Nephron (organoid): ENCODE measurements at regions not wholly inside any gene's neighbourhood (a gene's known extent, or its start where the extent isn't known, plus 50 kb on each side); places are given as distances from the start of the nearest gene placed in this dataset.

Experiments used
- H3K27ac Mint-ChIP-seq, 3 experiments: 2 replicates each; pipeline ENCODE4 v1.8.0; 2020; ENCODE audit warnings: mixed read lengths in 3 of 3, mild to moderate bottlenecking in 2 of 3, moderate library complexity in 1 of 3
- H3K27me3 Mint-ChIP-seq: 2 replicates; pipeline ENCODE4 v1.8.0; 2021; ENCODE audit warnings: low read depth, mild to moderate bottlenecking, moderate library complexity, mixed read lengths
- H3K36me3 Mint-ChIP-seq: 2 replicates; pipeline ENCODE4 v1.8.0; 2020; ENCODE audit warnings: low read depth, mixed read lengths
- H3K4me1 Mint-ChIP-seq: 2 replicates; pipeline ENCODE4 v1.8.0; 2020; ENCODE audit warnings: mixed read lengths
- H3K4me3 Mint-ChIP-seq, 3 experiments: 2 replicates each; pipeline ENCODE4 v1.8.0; 2020; ENCODE audit warnings: mild to moderate bottlenecking in 3 of 3, mixed read lengths in 3 of 3, moderate library complexity in 2 of 3
- H3K9me3 Mint-ChIP-seq: 2 replicates; pipeline ENCODE4 v1.8.0; 2020; ENCODE audit warnings: mixed read lengths
- TF ChIP-seq, protein P1 (sequence below), 3 experiments: fragments of 200-600 bp; sonication (generic); IDR thresholded peaks; one replicate each; pipeline ENCODE4 v1.5.0; 2021; ENCODE audit warnings: antibody characterized with exemption in 3 of 3; ENCODE audit not compliant: unreplicated experiment in 3 of 3

GRCh38 chr6:2547355-2547754, 203.4 kb downstream of the MYLK4 start:
- H3K27me3 Mint-ChIP-seq: no peaks in the 10 kb centered on the region
- peaks cover 7% of the 10 kb centered on the region for H3K36me3 Mint-ChIP-seq
- no peak overlapping the region for H3K4me3 Mint-ChIP-seq
- TF ChIP-seq, protein P1, sequence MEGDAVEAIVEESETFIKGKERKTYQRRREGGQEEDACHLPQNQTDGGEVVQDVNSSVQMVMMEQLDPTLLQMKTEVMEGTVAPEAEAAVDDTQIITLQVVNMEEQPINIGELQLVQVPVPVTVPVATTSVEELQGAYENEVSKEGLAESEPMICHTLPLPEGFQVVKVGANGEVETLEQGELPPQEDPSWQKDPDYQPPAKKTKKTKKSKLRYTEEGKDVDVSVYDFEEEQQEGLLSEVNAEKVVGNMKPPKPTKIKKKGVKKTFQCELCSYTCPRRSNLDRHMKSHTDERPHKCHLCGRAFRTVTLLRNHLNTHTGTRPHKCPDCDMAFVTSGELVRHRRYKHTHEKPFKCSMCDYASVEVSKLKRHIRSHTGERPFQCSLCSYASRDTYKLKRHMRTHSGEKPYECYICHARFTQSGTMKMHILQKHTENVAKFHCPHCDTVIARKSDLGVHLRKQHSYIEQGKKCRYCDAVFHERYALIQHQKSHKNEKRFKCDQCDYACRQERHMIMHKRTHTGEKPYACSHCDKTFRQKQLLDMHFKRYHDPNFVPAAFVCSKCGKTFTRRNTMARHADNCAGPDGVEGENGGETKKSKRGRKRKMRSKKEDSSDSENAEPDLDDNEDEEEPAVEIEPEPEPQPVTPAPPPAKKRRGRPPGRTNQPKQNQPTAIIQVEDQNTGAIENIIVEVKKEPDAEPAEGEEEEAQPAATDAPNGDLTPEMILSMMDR (IDR thresholded peaks at IDR 0.05; ENCODE audit: unreplicated experiment in 3 of 3): no peak
- peaks cover 11% of the 10 kb centered on the region for H3K9me3 Mint-ChIP-seq
- H3K4me1 Mint-ChIP-seq: peaks cover 8% of the 10 kb centered on the region
- H3K27ac Mint-ChIP-seq: peak overlapping the region in 2 of 3 experiments; percentile 16 to 39

DNA sequence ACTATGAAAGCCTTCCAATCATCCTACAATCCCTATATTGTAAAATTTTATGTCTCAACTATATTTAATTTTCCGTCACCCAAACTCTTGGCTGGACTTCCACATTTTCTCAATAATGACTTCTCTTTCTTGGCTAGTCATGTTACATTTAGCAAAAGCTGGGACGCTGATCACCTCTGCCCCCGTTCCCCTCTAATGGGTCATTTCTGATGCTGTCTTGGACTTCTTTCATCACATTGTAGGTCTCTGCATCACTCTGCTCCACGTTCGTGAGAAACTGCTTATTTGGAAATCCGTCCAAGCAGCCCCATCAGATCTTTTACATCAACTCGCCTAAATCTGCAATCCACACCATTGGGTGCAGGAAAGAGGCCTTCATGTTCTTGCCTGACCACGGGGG, 203.8 kb downstream of the MYLK4 start:
- no peaks in the 10 kb centered on the region for H3K27me3 Mint-ChIP-seq

DNA sequence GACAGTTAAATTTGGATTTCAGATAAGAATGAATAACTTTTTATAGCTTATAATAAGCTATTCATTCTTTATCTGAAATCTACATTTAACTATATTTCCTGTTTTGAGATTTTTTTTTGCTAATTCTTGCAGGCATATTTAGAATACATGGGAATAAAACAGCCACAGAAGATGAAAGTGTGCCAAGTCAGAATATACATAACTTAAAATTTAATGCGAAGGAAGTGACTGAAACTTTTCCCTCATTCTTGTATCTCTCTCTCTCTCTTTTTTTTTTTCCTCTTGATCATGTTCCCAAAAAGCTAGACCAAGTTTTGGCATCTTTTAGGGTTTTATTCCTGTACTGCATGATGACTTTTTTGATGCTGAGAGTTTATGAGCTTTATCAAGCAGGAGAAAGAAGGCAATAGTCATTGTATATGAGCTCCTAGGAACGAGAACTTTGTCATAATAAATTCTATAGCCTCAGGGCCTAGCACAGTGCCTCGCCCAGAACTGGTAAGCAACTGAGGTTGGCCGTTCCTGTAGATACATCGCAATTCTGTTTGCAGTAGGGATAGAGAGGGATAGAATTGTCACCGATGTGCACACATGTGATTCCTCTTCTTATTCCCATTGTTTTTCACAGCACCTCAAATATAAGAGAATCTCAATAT, 205.2 kb downstream of the MYLK4 start:
- Mint-ChIP-seq H3K36me3 (peaks cover 7% of the 10 kb centered on the region), H3K4me3 (no peak overlapping the region), H3K4me1 (peaks cover 8% of the 10 kb centered on the region), H3K27ac (no peak overlapping the region), H3K9me3 (peaks cover 11% of the 10 kb centered on the region), H3K27me3 (no peaks in the 10 kb centered on the region)
- TF ChIP-seq, protein P1 (IDR thresholded peaks at IDR 0.05; ENCODE audit: unreplicated experiment in 3 of 3): no peak

More for the DNA sequence above, 203.8 kb downstream of the MYLK4 start:
- TF ChIP-seq, protein P1 (IDR thresholded peaks at IDR 0.05; ENCODE audit: unreplicated experiment in 3 of 3): no peak
- Mint-ChIP-seq H3K36me3 (peaks cover 7% of the 10 kb centered on the region), H3K4me1 (peaks cover 8% of the 10 kb centered on the region), H3K4me3 (no peak overlapping the region), H3K27ac (peak overlapping the region in 1 of 3 experiments; percentile 39), H3K9me3 (peaks cover 11% of the 10 kb centered on the region)

GRCh38 chr6:2543321-2543720, 207.4 kb downstream of the MYLK4 start:
- TF ChIP-seq, protein P1 (IDR thresholded peaks at IDR 0.05; ENCODE audit: unreplicated experiment in 3 of 3): no peak
- H3K27me3 Mint-ChIP-seq: peaks cover under 1% of the 10 kb centered on the region
- no peak overlapping the region for H3K27ac Mint-ChIP-seq
- H3K4me1 Mint-ChIP-seq: peaks cover 8% of the 10 kb centered on the region
- H3K36me3 Mint-ChIP-seq: peaks cover 4% of the 10 kb centered on the region
- H3K9me3 Mint-ChIP-seq: peaks cover 7% of the 10 kb centered on the region
- H3K4me3 Mint-ChIP-seq: no peak overlapping the region

GRCh38 chr6:2542858-2543218, 207.9 kb downstream of the MYLK4 start:
- H3K27me3 Mint-ChIP-seq: peaks cover 3% of the 10 kb centered on the region
- peaks cover 8% of the 10 kb centered on the region for H3K4me1 Mint-ChIP-seq

More at GRCh38 chr6:2542858-2543218, 207.9 kb downstream of the MYLK4 start:
- Mint-ChIP-seq H3K9me3 (peaks cover 7% of the 10 kb centered on the region), H3K4me3 (no peak overlapping the region), H3K27ac (no peak overlapping the region), H3K36me3 (peaks cover 4% of the 10 kb centered on the region)
- TF ChIP-seq, protein P1 (IDR thresholded peaks at IDR 0.05; ENCODE audit: unreplicated experiment in 3 of 3): no peak
